Right kidney (tissue), 1 donor: ENCODE measurements at regions not wholly inside any gene's neighbourhood (a gene's known extent, or its start where the extent isn't known, plus 50 kb on each side); places are given as distances from the start of the nearest gene placed in this dataset.
"Not testable (repeated sequence)": the region's sequence is repeated elsewhere in the genome, so short reads cannot be mapped to it uniquely, and the experiment has no call there.

Source experiments
- DNase-seq: peaks from one replicate; pipeline ENCODE4 v3.0.0-alpha.2; 2016

- no peak for DNase-seq
Measured at GRCh38 chr11:92024788-92025187, 199.8 kb upstream of the FAT3 start.

- no peak for DNase-seq
Measured at GRCh38 chr11:92022499-92022898, 202.1 kb upstream of the FAT3 start.

GRCh38 chr11:92018332-92018731 lies 206.3 kb upstream of the FAT3 start:
- DNase-seq, result no peak

- no peak for DNase-seq
Measured at GRCh38 chr11:92008249-92008648, 216.4 kb upstream of the FAT3 start.

GRCh38 chr11:92002568-92002967 lies 222.1 kb upstream of the FAT3 start:
- DNase-seq, result no peak

- DNase-seq, result no peak
Measured at GRCh38 chr11:91998481-91998880, 226.1 kb upstream of the FAT3 start.

- no peak for DNase-seq
Measured at GRCh38 chr11:91997226-91997625, 227.4 kb upstream of the FAT3 start.

GRCh38 chr11:91996526-91996925 lies 228.1 kb upstream of the FAT3 start:
- no peak for DNase-seq

- not testable (repeated sequence) for DNase-seq
Measured at GRCh38 chr11:91988443-91988842, 236.2 kb upstream of the FAT3 start.

- no peak for DNase-seq
Measured at GRCh38 chr11:91986218-91986617, 238.4 kb upstream of the FAT3 start.

GRCh38 chr11:91984033-91984584 lies 240.5 kb upstream of the FAT3 start:
- DNase-seq, result no peak

GRCh38 chr11:91981995-91982394 lies 242.6 kb upstream of the FAT3 start:
- no peak for DNase-seq

- no peak for DNase-seq
Measured at GRCh38 chr11:91979775-91980174, 244.8 kb upstream of the FAT3 start.

GRCh38 chr11:91978747-91979146 lies 245.9 kb upstream of the FAT3 start:
- no peak for DNase-seq

GRCh38 chr11:91972665-91973266 lies 251.9 kb upstream of the FAT3 start:
- DNase-seq, result no peak

- no peak for DNase-seq
Measured at GRCh38 chr11:91970624-91971023, 254.0 kb upstream of the FAT3 start.

- no peak for DNase-seq
Measured at GRCh38 chr11:91969486-91969885, 255.1 kb upstream of the FAT3 start.

- no peak for DNase-seq
Measured at GRCh38 chr11:91967691-91968045, 256.9 kb upstream of the FAT3 start.

GRCh38 chr11:91967026-91967690 lies 257.5 kb upstream of the FAT3 start:
- no peak for DNase-seq

- DNase-seq, result no peak
Measured at GRCh38 chr11:91966368-91966767, 258.2 kb upstream of the FAT3 start.

GRCh38 chr11:91960770-91961169 lies 263.8 kb upstream of the FAT3 start:
- no peak for DNase-seq

GRCh38 chr11:91959411-91959810 lies 265.2 kb upstream of the FAT3 start:
- no peak for DNase-seq

- no peak for DNase-seq
Measured at GRCh38 chr11:91956711-91957110, 267.9 kb upstream of the FAT3 start.

GRCh38 chr11:91955206-91955605 lies 269.4 kb upstream of the FAT3 start:
- no peak for DNase-seq
